Myocyte (in vitro differentiated cells): ENCODE measurements at regions not wholly inside any gene's neighbourhood (a gene's known extent, or its start where the extent isn't known, plus 50 kb on each side); places are given as distances from the start of the nearest gene placed in this dataset.

Source experiments
- DNase-seq: peaks from one replicate; pipeline ENCODE4 v3.0.0-alpha.2; 2012; ENCODE audit warnings: low read depth

DNA sequence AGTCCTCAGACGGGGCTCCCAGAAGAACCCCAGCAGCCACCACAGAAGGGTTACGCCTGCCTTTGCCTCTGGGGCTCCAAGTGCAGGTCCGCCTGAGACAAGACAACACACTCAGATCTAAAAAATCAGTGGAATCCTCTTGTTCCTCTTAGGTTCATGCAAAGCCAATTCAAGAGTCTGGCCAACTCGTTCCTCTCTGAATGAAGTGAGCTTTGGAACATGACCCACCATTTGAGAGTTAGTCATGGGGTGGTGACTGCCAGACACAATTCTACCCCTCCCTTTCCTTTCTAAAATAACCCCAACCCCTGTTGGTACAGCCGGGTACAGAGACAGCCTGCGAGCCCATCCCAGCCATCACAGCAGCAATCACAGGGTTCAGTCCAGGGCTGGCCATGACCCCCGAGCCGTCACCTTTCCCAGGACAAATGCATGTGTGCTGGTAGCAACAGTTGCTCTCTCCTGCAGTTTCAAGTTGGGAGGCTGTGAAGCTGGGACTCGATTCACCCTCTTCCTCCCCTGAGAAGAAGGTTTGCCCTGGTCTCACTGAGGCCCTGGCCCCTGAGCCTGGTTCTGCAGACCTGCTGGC, 183.1 kb upstream of the SH3BP4 start:
- DNase-seq, result no peak

DNA sequence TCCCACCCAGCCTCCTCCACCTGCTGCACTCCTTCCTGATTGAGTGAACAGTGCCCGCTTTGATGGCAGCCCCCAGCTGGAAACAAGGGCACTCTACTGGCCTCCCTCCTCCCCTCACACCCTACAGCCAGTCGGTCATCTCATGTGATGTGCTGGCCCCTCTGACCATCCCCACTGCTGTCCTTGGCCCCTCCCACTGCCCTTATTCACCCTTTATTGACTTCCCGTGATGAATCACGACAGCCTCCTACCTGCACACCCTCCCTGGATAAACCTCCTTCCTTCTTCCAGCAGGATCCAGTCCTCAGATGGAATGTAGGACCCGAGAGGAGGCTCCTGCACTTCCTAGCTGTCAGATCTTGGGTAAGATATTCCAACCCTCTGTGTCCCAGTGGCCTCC, 186.5 kb upstream of the SH3BP4 start:
- DNase-seq, result no peak

DNA sequence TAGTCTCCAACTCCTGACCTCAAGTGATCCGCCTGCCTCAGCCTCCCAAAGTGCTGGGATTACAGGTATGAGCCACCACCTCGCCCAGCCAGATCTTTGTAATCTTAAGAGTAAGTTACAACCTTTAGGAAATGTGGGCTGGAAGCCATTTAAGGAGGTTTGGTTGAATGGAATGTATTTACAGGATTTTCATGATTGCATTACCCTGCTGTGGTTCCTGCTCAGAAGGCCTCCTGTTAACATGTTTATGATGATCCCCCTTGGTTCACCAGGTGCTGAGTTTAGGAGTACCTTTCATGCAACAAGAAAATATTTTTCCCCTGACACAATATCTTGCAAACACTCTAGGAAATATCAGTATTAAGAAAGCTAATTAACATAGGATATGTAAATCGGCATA, 187.4 kb upstream of the SH3BP4 start:
- no peak for DNase-seq

DNA sequence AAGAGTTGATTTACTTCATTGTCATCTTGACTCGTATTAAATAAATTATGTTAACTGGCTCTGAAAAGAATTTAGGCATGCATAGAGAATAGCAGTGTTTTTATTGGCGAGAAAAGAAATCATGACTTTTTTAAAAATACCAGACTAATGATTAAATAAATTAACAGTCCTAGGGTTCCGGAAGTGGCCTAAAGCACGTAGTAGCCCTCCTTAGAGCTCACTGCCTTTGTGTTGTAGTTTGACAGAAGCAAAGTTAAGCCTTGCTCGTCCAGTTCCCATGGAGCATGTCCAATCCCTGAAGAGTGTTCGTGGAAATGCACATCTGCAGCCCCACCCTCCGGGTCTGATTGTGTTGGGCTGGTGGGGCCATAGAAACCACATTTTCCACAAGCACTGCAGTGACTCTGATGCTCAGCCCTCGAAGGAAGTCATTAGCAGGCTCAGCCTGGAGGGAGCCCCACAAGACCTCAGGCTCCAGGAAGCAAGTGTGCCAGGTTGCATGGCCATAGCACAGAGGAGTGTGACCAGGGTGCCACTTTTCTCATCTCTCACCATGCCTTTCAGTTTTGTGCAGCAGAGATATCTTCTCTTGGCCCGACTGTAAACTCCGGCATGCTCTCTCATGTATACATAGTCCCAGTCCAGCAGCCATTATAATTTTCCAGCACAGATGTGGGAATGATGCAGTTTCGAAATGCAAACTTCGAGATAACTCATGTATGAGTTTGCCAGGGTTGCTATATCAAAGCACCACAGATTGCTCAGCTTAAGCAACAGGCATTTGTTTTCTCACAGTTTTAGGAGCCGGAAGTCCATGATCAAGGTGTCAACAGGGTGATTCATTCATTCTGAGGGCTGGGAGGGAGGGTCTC, 188.6 kb upstream of the SH3BP4 start:
- no peak for DNase-seq

DNA sequence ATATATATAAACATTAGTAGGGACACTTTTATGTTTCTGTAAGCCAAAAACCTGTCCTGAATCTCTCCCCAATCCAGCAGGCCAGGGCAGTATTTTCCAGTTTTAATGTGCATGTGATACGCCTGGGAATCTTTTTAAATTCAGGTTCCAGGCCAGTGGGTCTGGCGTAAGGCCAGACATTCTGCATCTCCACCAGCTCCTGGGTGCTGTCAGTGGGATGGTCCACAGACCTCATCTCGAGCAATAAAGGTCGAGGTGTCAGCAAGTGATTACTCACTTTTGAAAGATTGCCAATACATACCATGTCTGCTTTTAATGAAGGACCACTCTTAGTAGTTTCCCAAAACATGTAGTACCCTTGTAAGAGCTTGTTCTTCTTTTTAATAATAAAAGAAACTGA, 189.9 kb upstream of the SH3BP4 start:
- DNase-seq, result no peak

DNA sequence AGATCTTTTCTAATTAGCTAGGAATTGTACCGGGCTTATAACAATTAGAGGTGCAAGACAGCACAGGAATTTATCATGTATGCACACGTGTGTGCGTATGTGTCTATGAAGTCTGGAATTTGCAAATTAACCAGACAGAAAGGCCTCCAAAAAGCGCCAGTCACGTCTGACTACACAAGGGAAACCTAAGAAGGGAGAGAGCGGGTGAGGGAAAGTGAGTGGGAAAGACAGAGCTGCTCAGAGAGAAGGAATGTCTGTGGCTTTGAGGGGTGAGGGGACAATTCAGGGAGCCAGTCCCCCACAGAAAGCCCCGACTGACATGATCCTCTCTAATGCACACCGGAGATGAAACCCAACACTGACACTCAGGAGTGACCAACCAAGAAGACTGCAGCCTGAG, 197.7 kb upstream of the SH3BP4 start:
- peak; percentile 41 for DNase-seq

DNA sequence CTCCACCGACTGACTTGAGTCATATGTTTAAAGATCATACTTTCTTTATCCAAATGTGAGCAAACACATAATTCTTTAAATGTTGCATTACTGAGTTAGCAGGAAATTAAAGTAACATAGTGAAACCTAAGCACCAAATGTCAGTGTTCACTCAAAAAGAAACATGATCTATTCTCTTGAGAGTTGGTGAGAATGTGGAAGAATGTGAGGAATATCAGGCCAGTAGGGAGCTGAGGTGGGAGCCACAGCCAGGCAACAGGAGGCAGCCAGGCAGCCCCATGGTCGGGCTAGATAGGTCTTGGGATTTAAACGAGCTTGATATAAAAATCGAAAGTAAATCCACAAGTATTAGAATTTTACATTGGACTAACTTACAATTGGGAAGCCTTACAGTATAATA, 198.1 kb upstream of the SH3BP4 start:
- no peak for DNase-seq

DNA sequence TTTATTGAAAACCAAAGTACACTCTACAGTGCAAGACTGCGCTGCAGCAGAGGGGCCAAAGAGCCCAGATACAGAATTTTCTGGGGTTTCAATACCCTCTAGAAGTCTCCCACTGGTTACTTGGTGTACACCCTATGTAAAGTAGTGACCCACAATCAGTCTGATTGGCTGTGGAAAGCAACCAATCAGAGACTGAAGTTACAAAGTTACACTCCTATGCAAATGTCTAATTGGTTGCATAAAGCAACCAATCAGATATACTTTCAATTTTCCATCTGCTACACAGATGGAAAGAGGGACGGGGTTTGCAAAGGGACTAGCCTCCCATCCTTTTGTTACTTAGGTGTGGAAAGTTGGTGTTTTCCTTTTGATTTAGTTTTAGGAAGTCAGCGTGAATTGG, 198.9 kb upstream of the SH3BP4 start:
- DNase-seq, result no peak

DNA sequence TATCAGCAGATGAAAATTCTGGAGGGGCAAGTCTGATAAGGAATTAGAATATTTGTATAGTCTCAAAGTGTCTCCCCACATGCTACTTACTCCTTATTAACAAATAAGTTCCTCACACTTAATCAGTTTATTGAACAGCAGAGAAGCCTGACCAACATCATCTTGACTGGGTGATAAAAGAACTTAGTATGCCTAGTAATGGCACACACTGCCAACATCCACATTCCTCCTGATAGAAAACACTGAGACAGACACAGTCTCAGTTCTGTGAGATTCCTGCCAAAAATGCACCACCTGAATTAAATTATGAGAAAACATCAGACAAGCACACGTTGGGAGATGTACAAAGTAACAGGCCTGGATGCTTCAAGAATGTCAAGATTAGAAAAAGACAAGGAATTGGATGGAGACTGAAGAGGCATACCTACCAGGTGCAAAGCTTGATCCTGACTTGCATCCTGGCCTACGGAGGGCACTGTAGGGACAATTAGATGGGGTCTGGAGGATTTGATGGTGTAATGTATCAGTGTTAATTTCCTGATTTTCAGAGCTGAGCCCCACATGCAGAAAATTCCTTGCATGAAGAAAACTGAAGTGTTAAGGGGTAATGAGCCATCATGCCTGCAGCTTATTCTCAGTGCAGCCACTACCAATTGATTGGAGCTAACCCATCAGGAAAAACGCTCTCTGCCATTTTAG, 200.4 kb upstream of the SH3BP4 start:
- DNase-seq, result no peak

DNA sequence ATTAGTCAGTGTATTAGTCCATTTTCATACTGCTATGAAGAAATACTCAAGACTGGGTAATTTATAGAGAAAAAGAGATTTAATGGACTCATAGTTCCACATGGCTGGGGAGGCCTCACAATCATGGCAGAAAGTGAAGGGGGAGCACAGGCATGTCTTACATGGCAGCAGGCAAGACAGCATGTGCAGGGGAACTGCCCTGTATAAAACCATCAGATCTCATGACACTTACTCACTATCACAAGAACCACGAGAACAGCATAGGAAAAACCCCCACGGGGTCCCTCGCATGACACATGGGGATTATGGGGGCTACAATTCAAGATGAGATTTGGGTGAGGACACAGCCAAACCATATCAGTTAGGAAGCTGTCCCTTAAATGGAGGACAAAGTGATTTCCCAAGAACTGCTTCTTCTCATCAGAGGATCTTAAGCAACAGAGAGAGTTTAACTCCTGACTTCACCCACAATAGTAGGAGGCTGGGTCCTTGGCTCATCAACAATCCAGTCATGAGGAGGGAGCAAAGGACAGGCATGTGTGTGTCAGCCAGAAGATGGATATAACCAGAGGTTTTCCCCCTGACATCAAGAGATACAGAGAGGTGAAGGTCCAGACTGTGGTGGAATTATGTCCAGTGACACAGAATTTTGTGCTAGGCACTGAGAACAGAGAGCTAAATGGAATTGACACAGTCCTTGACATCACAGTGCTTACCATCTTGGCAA, 203.8 kb upstream of the SH3BP4 start:
- no peak for DNase-seq

DNA sequence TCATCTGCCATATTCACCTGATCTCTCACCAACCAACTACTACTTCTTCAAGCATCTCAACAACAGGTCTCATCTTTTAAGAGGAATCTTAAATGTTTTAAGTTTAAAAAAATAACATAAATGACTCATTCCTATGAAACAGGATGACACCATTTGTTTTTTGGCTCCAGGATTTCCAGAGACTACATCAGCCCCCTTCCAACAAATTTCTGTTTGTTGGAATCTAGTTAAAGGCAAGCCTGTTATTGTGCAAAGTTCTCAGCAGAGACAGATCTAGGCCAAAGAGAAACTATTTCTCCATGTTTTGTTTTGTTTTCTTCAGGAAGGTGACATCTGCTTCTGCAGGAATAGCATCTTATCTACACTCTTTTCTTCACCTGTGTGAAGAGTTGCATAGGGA, 204.8 kb upstream of the SH3BP4 start:
- DNase-seq, result no peak

DNA sequence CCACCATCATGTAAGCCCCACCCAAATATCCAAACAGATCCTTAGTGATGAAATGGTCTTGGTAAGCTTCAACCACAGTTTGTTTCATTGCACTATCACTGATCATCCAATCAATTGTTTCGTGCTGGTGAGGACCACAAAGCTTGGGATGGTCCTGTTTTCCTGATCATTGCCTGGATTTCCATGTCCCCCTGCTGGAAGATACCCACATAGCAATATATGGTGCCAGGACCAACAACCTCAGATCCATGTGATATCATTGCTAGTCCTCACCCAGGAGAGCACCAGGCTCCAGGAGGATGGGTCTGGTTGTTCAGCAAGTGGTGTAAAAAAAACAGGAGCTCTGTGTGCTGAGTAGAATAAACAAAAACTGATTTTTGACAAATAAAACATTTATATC, 206.5 kb upstream of the SH3BP4 start:
- no peak for DNase-seq

DNA sequence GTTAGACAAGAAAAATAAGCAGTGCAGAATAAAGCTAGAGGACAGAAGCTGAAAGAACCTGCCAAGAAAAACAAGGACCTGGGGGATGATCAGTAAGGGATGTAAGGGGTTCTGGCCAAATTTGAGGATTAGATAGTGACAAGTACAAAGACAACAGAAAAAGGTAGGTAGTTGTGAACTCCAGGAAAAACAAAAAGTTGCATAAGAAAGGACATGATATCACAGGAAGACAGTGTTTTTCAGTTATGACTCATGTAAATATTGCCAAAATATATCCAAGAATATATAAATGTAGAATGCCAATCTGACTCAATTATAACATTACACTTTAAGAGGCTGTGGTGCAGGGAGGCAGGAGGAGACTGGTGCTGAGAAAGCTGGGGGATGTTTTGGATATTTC, 209.8 kb upstream of the SH3BP4 start:
- no peak for DNase-seq

DNA sequence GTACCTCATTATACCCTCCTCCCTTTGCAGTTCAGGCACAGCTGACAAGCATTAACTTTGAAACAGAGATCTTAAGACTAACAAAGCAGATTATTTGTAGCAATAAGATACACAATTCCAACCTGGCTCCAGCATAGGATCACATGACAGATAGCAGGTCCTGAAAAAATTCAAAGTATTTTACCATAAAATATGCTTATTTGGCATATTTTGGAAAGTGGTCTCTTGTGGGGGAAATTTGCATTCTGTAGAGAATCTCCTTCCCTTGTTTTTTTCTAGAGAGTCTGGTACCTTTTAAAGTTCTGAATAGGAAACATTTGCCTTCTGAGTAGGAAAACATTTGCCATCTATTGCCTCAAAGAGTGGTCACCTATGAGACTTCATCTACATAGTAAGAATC, 212.8 kb upstream of the SH3BP4 start:
- no peak for DNase-seq

DNA sequence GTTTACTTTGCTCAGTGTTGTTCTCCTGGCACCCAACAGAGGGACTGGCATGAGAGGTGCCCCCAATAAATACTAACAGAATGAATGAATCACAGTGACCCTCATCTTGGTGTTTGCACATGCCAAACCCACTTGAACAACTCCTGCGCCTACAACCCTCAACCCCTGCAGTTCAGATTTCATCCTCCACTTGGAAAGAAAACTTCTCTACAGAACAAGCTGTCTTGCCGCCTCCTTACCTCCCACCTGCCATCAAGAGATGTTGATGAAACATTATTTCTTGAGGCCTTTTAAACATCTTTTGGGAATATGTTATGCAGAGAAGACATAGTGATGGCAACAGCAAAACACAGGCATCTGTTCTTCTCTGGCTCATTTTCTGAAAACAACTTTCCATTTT, 216.0 kb upstream of the SH3BP4 start:
- DNase-seq, result no peak

DNA sequence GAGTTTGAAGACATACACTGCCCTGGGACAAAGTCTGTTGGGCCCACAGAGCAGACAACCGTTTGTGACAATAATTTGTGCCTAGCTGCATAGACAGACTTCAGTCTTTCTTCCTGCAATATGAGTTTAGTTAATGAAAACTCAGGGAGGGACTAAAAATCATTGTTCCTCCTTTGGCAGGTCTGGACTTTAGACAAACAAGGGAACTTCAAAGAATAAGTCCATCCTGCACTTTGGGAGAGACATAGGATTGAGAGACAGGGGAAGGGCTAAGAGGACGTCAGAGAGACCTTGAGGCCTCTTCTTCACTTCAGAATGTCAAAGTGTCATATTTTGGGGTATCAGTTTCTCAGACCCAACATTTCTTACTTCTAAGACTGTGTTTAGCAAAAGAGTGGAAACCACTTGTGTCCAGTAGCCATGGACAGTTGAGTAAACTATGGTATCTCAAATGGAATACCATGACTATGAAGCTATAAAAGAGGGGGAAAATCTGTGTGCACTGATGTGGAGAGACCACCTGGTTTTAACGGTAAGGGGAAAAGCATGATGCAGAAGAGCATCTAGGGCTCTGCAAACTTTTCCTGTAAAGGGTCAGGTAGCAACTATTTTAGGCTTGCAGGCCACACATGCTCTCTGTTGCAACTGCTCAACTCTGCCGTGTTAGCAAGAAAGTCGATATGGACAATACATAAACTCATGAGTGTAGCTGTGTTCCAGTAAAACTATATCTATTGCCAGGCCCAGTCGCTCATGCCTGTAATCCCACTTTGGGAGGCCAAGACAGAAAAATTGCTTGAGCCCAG, 217.8 kb upstream of the SH3BP4 start:
- no peak for DNase-seq

DNA sequence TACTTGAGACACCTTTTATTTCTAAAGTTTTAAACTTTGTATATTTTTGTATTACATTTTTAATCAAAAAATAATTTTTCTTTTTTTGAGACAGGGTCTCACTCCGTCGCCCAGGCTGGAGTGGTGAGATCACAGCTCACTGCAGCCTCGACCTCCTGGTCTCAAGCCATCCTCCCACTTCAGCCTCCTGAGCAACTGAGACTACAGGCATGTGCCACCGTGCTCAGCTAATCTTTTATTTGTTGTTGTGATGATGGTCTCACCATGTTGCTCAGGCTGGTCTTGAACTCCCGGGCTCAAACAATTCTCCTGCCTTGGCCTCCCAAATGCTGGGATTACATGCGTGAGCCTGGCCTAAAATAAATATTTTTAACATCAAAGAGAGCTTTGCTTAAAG, 218.7 kb upstream of the SH3BP4 start:
- DNase-seq, result no peak

DNA sequence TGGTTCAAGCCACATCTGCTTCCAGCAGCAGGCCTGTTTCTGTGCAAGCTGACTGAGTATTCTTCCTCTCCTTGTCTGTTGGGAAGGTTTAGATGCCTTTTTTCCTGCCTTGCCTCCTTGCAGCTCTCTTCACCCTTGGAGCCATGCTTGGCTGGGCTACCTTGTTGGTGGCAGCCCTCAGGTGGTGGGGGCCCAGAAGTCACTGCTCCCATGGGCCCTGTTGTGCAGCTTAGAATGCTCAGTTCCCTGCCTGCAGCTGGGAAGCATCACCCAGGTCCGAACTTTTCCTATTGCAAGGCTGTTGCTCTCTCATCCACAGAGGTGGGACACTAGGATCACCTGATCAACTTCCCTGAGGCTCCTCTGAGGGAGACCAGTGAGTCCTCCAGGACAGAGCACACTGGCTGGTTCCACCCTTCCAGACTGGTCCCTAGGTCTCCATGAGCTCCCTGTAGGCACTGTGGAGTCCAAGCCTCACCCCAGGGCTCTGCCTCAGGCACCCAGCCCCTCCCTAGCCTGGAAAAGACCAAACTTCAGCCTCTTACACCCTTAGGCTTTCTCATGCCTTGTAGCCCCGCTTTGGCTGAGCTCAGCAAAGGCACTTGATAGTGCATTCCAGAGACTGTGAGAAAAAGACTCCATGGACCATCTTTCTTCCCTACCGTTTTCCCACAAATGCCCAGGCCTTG, 219.3 kb upstream of the SH3BP4 start:
- no peak for DNase-seq

DNA sequence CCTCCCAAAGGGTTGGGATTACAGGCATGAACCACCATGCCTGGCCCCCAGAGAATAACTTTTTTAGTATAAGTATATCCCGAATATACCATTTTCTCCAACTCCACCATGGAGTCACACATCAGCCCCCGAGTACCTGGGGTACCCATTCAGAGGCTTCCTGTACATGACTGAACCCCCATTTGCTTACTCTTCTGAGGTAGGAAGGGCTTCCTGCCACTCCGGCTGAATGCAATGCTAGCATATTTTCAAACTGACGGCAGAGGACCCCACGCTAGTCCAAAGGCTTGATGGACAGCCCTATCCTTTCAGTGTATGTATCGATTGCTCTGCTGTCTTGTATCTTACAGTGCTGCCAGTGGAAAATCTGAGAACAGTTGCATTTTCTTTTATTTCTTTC, 220.6 kb upstream of the SH3BP4 start:
- no peak for DNase-seq

DNA sequence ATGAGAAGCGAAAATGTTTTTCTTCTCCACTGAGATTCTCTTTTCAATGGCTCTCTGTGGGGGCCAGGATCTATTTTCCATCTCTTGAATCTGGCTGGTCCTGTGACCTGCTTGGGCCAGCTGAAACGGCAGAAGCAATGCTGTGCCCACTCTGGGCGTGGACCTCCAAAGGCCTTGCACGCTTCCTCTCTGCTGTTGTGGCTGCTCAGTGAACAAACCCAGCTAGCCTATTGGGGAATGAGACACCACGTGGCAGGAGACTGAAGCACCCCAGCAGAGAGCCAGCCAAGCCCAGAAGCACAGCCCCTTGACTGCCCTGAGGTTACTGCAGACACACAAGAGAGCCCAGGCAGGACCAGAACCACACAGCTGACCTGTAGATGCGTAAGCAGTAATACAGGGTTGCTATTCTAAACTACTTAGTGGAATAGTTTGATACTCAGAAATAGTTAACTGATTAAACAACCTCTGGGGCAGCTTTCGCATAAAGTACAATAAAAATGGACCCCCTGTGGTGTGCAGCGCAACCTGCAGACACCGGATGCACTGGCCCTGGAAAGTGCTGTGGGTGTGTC, 221.7 kb upstream of the SH3BP4 start:
- no peak for DNase-seq
